WTC11 (cell line): ENCODE measurements at regions not wholly inside any gene's neighbourhood (a gene's known extent, or its start where the extent isn't known, plus 50 kb on each side); places are given as distances from the start of the nearest gene placed in this dataset.

ENCODE experiments used
- ATAC-seq: fragments of 200-7000 bp; cut with Tn5 transposase; 2 replicates; pipeline ENCODE4 v1.10.0; 2021; ENCODE audit warnings: mild to moderate bottlenecking, moderate library complexity
- CTCF ChIA-PET: fragments of 300-600 bp; sonication (Branson Sonifier 250); formaldehyde crosslinking; loops from one replicate; lab custom pipeline; 2021; ENCODE audit warnings: antibody characterized with exemption; lab: Charles Lee
- POLR2A ChIA-PET: fragments of 350-600 bp; sonication (Branson Sonifier 250); formaldehyde crosslinking; loops from one replicate; lab custom pipeline; 2021; ENCODE audit warnings: antibody characterized with exemption; lab: Charles Lee
- DNase-seq: peaks from one replicate; pipeline ENCODE4 v3.0.0; 2021; ENCODE audit warnings: low spot score
- H3K27ac Mint-ChIP-seq: 2 replicates; pipeline ENCODE4 v1.8.0; 2021; ENCODE audit warnings: mixed read lengths
- H3K27me3 Mint-ChIP-seq: 2 replicates; pipeline ENCODE4 v1.8.0; 2021; ENCODE audit warnings: low read depth, mild to moderate bottlenecking, moderate library complexity, mixed read lengths
- H3K36me3 Mint-ChIP-seq: 2 replicates; pipeline ENCODE4 v1.8.0; 2021; ENCODE audit warnings: mixed read lengths
- H3K4me1 Mint-ChIP-seq: 2 replicates; pipeline ENCODE4 v1.8.0; 2022; ENCODE audit warnings: mixed read lengths
- H3K4me3 Mint-ChIP-seq: 2 replicates; pipeline ENCODE4 v1.8.0; 2021; ENCODE audit warnings: mild to moderate bottlenecking, moderate library complexity, mixed read lengths
- H3K9me3 Mint-ChIP-seq: 2 replicates; pipeline ENCODE4 v1.8.0; 2021; ENCODE audit warnings: mixed read lengths
- ELF4 ChIP-seq: sonication (generic); formaldehyde crosslinking; IDR thresholded peaks from 2 replicates; pipeline ENCODE4 v1.8.1; 2022; ENCODE audit warnings: low read depth, mild to moderate bottlenecking, moderate library complexity, missing genetic modification reagents
- ESRRA ChIP-seq: sonication (generic); formaldehyde crosslinking; IDR thresholded peaks from 2 replicates; pipeline ENCODE4 v1.8.1; 2022; ENCODE audit warnings: mild to moderate bottlenecking, missing genetic modification reagents, borderline replicate concordance
- GRHL2 ChIP-seq: fragments of 250-450 bp; sonication (Bioruptor Pico); IDR thresholded peaks from 2 replicates; pipeline ENCODE4 v1.8.0; 2022; ENCODE audit warnings: mild to moderate bottlenecking, moderate library complexity; ENCODE audit not compliant: insufficient replicate concordance, severe bottlenecking
- GTF2I ChIP-seq: fragments of 250-450 bp; sonication (Bioruptor Pico); conservative IDR thresholded peaks from 2 replicates; pipeline ENCODE4 v1.4.0; 2021; ENCODE audit warnings: mild to moderate bottlenecking
- JAZF1 ChIP-seq: fragments of 250-450 bp; sonication (Bioruptor Pico); IDR thresholded peaks from 2 replicates; pipeline ENCODE4 v1.9.0; 2021; ENCODE audit warnings: moderate library complexity, mild to moderate bottlenecking, inconsistent platforms
- MXD4 ChIP-seq: fragments of 250-450 bp; sonication (Bioruptor Pico); IDR thresholded peaks from 2 replicates; pipeline ENCODE4 v1.8.0; 2021; ENCODE audit warnings: mild to moderate bottlenecking, moderate library complexity, borderline replicate concordance
- NR2C2 ChIP-seq: sonication (generic); formaldehyde crosslinking; IDR thresholded peaks from 2 replicates; pipeline ENCODE4 v1.8.0; 2022; ENCODE audit warnings: mild to moderate bottlenecking, missing genetic modification reagents
- RELA ChIP-seq: sonication (generic); formaldehyde crosslinking; IDR thresholded peaks from 2 replicates; pipeline ENCODE4 v1.8.1; 2022; ENCODE audit warnings: missing genetic modification reagents, mild to moderate bottlenecking, borderline replicate concordance
- RORB ChIP-seq: fragments of 250-450 bp; sonication (Bioruptor Pico); IDR thresholded peaks from 2 replicates; pipeline ENCODE4 v1.9.0; 2021; ENCODE audit warnings: mild to moderate bottlenecking
- SOX15 ChIP-seq: fragments of 250-450 bp; sonication (Bioruptor Pico); IDR thresholded peaks from 2 replicates; pipeline ENCODE4 v1.9.0; 2021; ENCODE audit warnings: mild to moderate bottlenecking
- ZBTB21 ChIP-seq: sonication (generic); formaldehyde crosslinking; IDR thresholded peaks from 2 replicates; pipeline ENCODE4 v1.8.1; 2023; ENCODE audit warnings: mild to moderate bottlenecking, missing genetic modification reagents, borderline replicate concordance
- ZNF416 ChIP-seq: fragments of 250-450 bp; sonication (Bioruptor Pico); IDR thresholded peaks from 2 replicates; pipeline ENCODE4 v1.9.0; 2021; ENCODE audit warnings: mild to moderate bottlenecking, inconsistent platforms
- TF ChIP-seq, protein P1 (sequence below): sonication (generic); formaldehyde crosslinking; IDR thresholded peaks from 2 replicates; pipeline ENCODE4 v1.8.1; 2023; ENCODE audit warnings: mild to moderate bottlenecking, missing genetic modification reagents, borderline replicate concordance
- TF ChIP-seq, protein P2 (sequence below): sonication (generic); formaldehyde crosslinking; IDR thresholded peaks from 2 replicates; pipeline ENCODE4 v1.8.0; 2023; ENCODE audit warnings: missing genetic modification reagents, mild to moderate bottlenecking, borderline replicate concordance
- TF ChIP-seq, protein P3 (sequence below): sonication (generic); formaldehyde crosslinking; IDR thresholded peaks from 2 replicates; pipeline ENCODE4 v1.8.0; 2022; ENCODE audit warnings: mild to moderate bottlenecking, missing genetic modification reagents
- TF ChIP-seq, protein P4 (sequence below): fragments of 250-450 bp; sonication (Bioruptor Pico); IDR thresholded peaks from 2 replicates; pipeline ENCODE4 v1.9.0; 2021; ENCODE audit warnings: moderate library complexity, mild to moderate bottlenecking, inconsistent platforms, borderline replicate concordance
- TF ChIP-seq, protein P5 (sequence below): sonication (generic); formaldehyde crosslinking; IDR thresholded peaks from 2 replicates; pipeline ENCODE4 v1.8.0; 2023; ENCODE audit warnings: mild to moderate bottlenecking, missing genetic modification reagents
- TF ChIP-seq, protein P6 (sequence below): fragments of 250-450 bp; sonication (Bioruptor Pico); IDR thresholded peaks from 2 replicates; pipeline ENCODE4 v2.1.2; 2022; ENCODE audit warnings: mild to moderate bottlenecking, moderate library complexity

DNA sequence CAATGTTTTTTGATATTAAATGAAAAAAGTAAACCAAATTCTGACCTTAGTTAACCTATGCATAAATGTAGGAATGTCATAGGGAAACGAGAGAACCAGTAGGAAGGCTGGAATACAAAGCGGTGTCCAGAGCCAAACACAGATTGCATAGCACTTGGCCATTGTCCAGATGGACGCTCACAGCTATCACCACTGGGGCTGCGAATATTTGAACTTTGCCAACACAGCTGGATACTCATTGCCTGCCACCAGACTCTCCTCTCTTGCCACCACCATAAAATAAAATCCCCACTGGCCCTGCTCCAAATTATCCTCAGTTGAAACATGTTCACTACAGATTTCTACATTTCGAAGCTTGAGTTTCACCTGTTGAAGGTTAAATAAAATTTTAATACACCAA lies 159.3 kb upstream of the GULP1 start:
- Mint-ChIP-seq H3K4me1 (peaks cover 4% of the 10 kb centered on the region), H3K4me3 (no peak overlapping the region), H3K27ac (no peak overlapping the region), H3K27me3 (no peaks in the 10 kb centered on the region), H3K9me3 (peaks cover 18% of the 10 kb centered on the region), H3K36me3 (peaks cover 2% of the 10 kb centered on the region; the same call in 1 of the 2 replicates)
- no peak for DNase-seq
- ChIA-PET POLR2A (no interaction called here), CTCF (interaction anchor here (1.0 kb wide), 1 partner anchor 237 kb away, joined by 3 read pairs; no protein-coding TSS in a partner anchor)
- TF ChIP-seq ZNF416 (CRISPR knock-in tag), result no peak
- no peak for TF ChIP-seq MXD4 (CRISPR knock-in tag)
- no peak for TF ChIP-seq GRHL2 (CRISPR knock-in tag)
- TF ChIP-seq, protein P1, sequence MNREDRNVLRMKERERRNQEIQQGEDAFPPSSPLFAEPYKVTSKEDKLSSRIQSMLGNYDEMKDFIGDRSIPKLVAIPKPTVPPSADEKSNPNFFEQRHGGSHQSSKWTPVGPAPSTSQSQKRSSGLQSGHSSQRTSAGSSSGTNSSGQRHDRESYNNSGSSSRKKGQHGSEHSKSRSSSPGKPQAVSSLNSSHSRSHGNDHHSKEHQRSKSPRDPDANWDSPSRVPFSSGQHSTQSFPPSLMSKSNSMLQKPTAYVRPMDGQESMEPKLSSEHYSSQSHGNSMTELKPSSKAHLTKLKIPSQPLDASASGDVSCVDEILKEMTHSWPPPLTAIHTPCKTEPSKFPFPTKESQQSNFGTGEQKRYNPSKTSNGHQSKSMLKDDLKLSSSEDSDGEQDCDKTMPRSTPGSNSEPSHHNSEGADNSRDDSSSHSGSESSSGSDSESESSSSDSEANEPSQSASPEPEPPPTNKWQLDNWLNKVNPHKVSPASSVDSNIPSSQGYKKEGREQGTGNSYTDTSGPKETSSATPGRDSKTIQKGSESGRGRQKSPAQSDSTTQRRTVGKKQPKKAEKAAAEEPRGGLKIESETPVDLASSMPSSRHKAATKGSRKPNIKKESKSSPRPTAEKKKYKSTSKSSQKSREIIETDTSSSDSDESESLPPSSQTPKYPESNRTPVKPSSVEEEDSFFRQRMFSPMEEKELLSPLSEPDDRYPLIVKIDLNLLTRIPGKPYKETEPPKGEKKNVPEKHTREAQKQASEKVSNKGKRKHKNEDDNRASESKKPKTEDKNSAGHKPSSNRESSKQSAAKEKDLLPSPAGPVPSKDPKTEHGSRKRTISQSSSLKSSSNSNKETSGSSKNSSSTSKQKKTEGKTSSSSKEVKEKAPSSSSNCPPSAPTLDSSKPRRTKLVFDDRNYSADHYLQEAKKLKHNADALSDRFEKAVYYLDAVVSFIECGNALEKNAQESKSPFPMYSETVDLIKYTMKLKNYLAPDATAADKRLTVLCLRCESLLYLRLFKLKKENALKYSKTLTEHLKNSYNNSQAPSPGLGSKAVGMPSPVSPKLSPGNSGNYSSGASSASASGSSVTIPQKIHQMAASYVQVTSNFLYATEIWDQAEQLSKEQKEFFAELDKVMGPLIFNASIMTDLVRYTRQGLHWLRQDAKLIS (CRISPR knock-in tag), result no peak
- TF ChIP-seq GTF2I (CRISPR knock-in tag), result no peak
- TF ChIP-seq, protein P2, sequence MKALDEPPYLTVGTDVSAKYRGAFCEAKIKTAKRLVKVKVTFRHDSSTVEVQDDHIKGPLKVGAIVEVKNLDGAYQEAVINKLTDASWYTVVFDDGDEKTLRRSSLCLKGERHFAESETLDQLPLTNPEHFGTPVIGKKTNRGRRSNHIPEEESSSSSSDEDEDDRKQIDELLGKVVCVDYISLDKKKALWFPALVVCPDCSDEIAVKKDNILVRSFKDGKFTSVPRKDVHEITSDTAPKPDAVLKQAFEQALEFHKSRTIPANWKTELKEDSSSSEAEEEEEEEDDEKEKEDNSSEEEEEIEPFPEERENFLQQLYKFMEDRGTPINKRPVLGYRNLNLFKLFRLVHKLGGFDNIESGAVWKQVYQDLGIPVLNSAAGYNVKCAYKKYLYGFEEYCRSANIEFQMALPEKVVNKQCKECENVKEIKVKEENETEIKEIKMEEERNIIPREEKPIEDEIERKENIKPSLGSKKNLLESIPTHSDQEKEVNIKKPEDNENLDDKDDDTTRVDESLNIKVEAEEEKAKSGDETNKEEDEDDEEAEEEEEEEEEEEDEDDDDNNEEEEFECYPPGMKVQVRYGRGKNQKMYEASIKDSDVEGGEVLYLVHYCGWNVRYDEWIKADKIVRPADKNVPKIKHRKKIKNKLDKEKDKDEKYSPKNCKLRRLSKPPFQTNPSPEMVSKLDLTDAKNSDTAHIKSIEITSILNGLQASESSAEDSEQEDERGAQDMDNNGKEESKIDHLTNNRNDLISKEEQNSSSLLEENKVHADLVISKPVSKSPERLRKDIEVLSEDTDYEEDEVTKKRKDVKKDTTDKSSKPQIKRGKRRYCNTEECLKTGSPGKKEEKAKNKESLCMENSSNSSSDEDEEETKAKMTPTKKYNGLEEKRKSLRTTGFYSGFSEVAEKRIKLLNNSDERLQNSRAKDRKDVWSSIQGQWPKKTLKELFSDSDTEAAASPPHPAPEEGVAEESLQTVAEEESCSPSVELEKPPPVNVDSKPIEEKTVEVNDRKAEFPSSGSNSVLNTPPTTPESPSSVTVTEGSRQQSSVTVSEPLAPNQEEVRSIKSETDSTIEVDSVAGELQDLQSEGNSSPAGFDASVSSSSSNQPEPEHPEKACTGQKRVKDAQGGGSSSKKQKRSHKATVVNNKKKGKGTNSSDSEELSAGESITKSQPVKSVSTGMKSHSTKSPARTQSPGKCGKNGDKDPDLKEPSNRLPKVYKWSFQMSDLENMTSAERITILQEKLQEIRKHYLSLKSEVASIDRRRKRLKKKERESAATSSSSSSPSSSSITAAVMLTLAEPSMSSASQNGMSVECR (CRISPR knock-in tag), result no peak
- TF ChIP-seq JAZF1 (CRISPR knock-in tag), result no peak
- TF ChIP-seq, protein P3, sequence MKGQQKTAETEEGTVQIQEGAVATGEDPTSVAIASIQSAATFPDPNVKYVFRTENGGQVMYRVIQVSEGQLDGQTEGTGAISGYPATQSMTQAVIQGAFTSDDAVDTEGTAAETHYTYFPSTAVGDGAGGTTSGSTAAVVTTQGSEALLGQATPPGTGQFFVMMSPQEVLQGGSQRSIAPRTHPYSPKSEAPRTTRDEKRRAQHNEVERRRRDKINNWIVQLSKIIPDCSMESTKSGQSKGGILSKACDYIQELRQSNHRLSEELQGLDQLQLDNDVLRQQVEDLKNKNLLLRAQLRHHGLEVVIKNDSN (CRISPR knock-in tag), result no peak
- TF ChIP-seq, protein P4, sequence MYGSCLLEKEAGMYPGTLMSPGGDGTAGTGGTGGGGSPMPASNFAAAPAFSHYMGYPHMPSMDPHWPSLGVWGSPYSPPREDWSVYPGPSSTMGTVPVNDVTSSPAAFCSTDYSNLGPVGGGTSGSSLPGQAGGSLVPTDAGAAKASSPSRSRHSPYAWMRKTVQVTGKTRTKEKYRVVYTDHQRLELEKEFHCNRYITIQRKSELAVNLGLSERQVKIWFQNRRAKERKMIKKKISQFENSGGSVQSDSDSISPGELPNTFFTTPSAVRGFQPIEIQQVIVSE (CRISPR knock-in tag), result no peak
- TF ChIP-seq, protein P5, sequence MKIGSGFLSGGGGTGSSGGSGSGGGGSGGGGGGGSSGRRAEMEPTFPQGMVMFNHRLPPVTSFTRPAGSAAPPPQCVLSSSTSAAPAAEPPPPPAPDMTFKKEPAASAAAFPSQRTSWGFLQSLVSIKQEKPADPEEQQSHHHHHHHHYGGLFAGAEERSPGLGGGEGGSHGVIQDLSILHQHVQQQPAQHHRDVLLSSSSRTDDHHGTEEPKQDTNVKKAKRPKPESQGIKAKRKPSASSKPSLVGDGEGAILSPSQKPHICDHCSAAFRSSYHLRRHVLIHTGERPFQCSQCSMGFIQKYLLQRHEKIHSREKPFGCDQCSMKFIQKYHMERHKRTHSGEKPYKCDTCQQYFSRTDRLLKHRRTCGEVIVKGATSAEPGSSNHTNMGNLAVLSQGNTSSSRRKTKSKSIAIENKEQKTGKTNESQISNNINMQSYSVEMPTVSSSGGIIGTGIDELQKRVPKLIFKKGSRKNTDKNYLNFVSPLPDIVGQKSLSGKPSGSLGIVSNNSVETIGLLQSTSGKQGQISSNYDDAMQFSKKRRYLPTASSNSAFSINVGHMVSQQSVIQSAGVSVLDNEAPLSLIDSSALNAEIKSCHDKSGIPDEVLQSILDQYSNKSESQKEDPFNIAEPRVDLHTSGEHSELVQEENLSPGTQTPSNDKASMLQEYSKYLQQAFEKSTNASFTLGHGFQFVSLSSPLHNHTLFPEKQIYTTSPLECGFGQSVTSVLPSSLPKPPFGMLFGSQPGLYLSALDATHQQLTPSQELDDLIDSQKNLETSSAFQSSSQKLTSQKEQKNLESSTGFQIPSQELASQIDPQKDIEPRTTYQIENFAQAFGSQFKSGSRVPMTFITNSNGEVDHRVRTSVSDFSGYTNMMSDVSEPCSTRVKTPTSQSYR (CRISPR knock-in tag), result no peak
- TF ChIP-seq ESRRA, result no peak
- no peak for TF ChIP-seq NR2C2 (CRISPR knock-in tag)
- TF ChIP-seq RELA (CRISPR knock-in tag), result no peak
- TF ChIP-seq ELF4 (CRISPR knock-in tag), result no peak
- no peak for TF ChIP-seq SOX15 (CRISPR knock-in tag)
- TF ChIP-seq RORB (CRISPR knock-in tag), result no peak
- TF ChIP-seq, protein P6, sequence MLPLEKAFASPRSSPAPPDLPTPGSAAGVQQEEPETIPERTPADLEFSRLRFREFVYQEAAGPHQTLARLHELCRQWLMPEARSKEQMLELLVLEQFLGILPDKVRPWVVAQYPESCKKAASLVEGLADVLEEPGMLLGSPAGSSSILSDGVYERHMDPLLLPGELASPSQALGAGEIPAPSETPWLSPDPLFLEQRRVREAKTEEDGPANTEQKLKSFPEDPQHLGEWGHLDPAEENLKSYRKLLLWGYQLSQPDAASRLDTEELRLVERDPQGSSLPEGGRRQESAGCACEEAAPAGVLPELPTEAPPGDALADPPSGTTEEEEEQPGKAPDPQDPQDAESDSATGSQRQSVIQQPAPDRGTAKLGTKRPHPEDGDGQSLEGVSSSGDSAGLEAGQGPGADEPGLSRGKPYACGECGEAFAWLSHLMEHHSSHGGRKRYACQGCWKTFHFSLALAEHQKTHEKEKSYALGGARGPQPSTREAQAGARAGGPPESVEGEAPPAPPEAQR (CRISPR knock-in tag), result no peak
- TF ChIP-seq ZBTB21 (CRISPR knock-in tag), result no peak
- ATAC-seq, result no peak
